ENCODE measurements at regions not wholly inside any gene's neighbourhood (a gene's known extent, or its start where the extent isn't known, plus 50 kb on each side); places are given as distances from the start of the nearest gene placed in this dataset.

- TF ChIP-seq POLR2AphosphoS5 (IDR thresholded peaks at IDR 0.05) (no peak), CTCF (IDR thresholded peaks at IDR 0.05) (no peak), POLR2A (IDR thresholded peaks at IDR 0.05) (no peak), EP300 (IDR thresholded peaks at IDR 0.05; ENCODE audit: low read depth) (no peak)
These were observed 142.4 kb upstream of the ZNF608 start for GRCh38 chr5:124888622-124889485.
